Colonic mucosa (tissue), 4 donors: ENCODE measurements at regions not wholly inside any gene's neighbourhood (a gene's known extent, or its start where the extent isn't known, plus 50 kb on each side); places are given as distances from the start of the nearest gene placed in this dataset.

Source experiments
- DNase-seq: peaks from one replicate; pipeline ENCODE4 v3.0.0-alpha.2; 2020
- H3K27ac ChIP-seq: fragments of 200-600 bp; one replicate; pipeline ENCODE4 v1.8.0; 2021
- H3K27me3 ChIP-seq: fragments of 200-600 bp; one replicate; pipeline ENCODE4 v1.8.0; 2021
- H3K36me3 ChIP-seq: fragments of 200-600 bp; one replicate; pipeline ENCODE4 v1.8.0; 2021
- H3K4me1 ChIP-seq: fragments of 200-600 bp; one replicate; pipeline ENCODE4 v1.8.0; 2021; ENCODE audit warnings: mild to moderate bottlenecking
- H3K4me3 ChIP-seq: fragments of 200-600 bp; one replicate; pipeline ENCODE4 v1.8.0; 2021
- H3K9ac ChIP-seq, 2 donors: one replicate each; pipeline ENCODE4 v1.7.0; 2013; ENCODE audit warnings: control low read depth in 2 of 2, low read depth in 2 of 2, low read length in 2 of 2
- H3K9me3 ChIP-seq: fragments of 200-600 bp; one replicate; pipeline ENCODE4 v1.8.0; 2021
- CTCF ChIP-seq: fragments of 200-600 bp; IDR thresholded peaks from one replicate; pipeline ENCODE4 v1.8.0; 2022; ENCODE audit warnings: antibody characterized with exemption, mild to moderate bottlenecking
- intact Hi-C: fragments of 100-400 bp; cut with DNase I; formaldehyde crosslinking; loops from one replicate; pipeline ENCODE4 v1.14.1; 2022
- donor health status: healthy.
- donor health status: DM: no; HTN: no; CAD: no.
- donor health status: DM: no; HTN: no; CAD: no.

- H3K9me3 ChIP-seq: no peaks in the 10 kb centered on the region
- H3K27ac ChIP-seq: no peak overlapping the region
- TF ChIP-seq CTCF: no peak
- H3K27me3 ChIP-seq: no peaks in the 10 kb centered on the region
- intact Hi-C loops: no loop called here
- no peak overlapping the region for H3K9ac ChIP-seq
- no peaks in the 10 kb centered on the region for H3K36me3 ChIP-seq
- no peak overlapping the region for H3K4me3 ChIP-seq
- no peaks in the 10 kb centered on the region for H3K4me1 ChIP-seq
- DNase-seq: no peak
These were observed 122.6 kb upstream of the C1orf174 start for GRCh38 chr1:4022715-4023114.

- no peak for TF ChIP-seq CTCF
- DNase-seq: no peak
- intact Hi-C loops: no loop called here
- Histone ChIP-seq H3K27me3 (no peaks in the 10 kb centered on the region), H3K27ac (no peak overlapping the region), H3K4me1 (no peaks in the 10 kb centered on the region), H3K4me3 (no peak overlapping the region), H3K9me3 (no peaks in the 10 kb centered on the region), H3K36me3 (no peaks in the 10 kb centered on the region), H3K9ac (no peak overlapping the region)
These were observed 123.6 kb upstream of the C1orf174 start for GRCh38 chr1:4023678-4024077.

- no peaks in the 10 kb centered on the region for H3K9me3 ChIP-seq
- TF ChIP-seq CTCF: no peak
- no peak overlapping the region for H3K27ac ChIP-seq
- no peaks in the 10 kb centered on the region for H3K4me1 ChIP-seq
- intact Hi-C loops: no loop called here
- H3K36me3 ChIP-seq: no peaks in the 10 kb centered on the region
- H3K4me3 ChIP-seq: no peak overlapping the region
- DNase-seq: no peak
- no peaks in the 10 kb centered on the region for H3K27me3 ChIP-seq
- H3K9ac ChIP-seq: no peak overlapping the region
These were observed 124.7 kb upstream of the C1orf174 start for GRCh38 chr1:4024811-4025210.

- no peak for TF ChIP-seq CTCF
- Histone ChIP-seq H3K27me3 (no peaks in the 10 kb centered on the region), H3K27ac (no peak overlapping the region), H3K36me3 (no peaks in the 10 kb centered on the region), H3K9me3 (no peaks in the 10 kb centered on the region), H3K4me1 (no peaks in the 10 kb centered on the region), H3K9ac (no peak overlapping the region), H3K4me3 (no peak overlapping the region)
- intact Hi-C loops: no loop called here
- DNase-seq: no peak
These were observed 125.7 kb upstream of the C1orf174 start for GRCh38 chr1:4025752-4026151.

GRCh38 chr1:4027008-4027407 lies 126.9 kb upstream of the C1orf174 start:
- no peak for DNase-seq

More at GRCh38 chr1:4027008-4027407, 126.9 kb upstream of the C1orf174 start:
- no peak for TF ChIP-seq CTCF
- Histone ChIP-seq H3K9ac (no peak overlapping the region), H3K27me3 (no peaks in the 10 kb centered on the region), H3K27ac (no peak overlapping the region), H3K4me1 (no peaks in the 10 kb centered on the region), H3K9me3 (no peaks in the 10 kb centered on the region), H3K4me3 (no peak overlapping the region), H3K36me3 (no peaks in the 10 kb centered on the region)
- intact Hi-C loops: no loop called here
